NB4 (cell line): ENCODE measurements at regions not wholly inside any gene's neighbourhood (a gene's known extent, or its start where the extent isn't known, plus 50 kb on each side); places are given as distances from the start of the nearest gene placed in this dataset.

Experiments used
- DNase-seq: peaks from one replicate; pipeline ENCODE4 v3.0.0; 2010; ENCODE audit warnings: low read depth
- H3K4me3 ChIP-seq: one replicate; pipeline ENCODE4 v1.5.1; 2011; ENCODE audit warnings: mild to moderate bottlenecking, low read depth, low read length, moderate library complexity
- CTCF ChIP-seq: IDR thresholded peaks from one replicate; pipeline ENCODE4 v1.5.1; 2012; ENCODE audit warnings: low read depth, low read length
- MAX ChIP-seq: IDR thresholded peaks from 2 replicates; pipeline ENCODE4 v1.6.1; 2011; ENCODE audit warnings: low read depth, low read length
- MYC ChIP-seq: IDR thresholded peaks from 2 replicates; pipeline ENCODE4 v1.6.1; 2011; ENCODE audit warnings: low read depth, low read length
- POLR2A ChIP-seq: IDR thresholded peaks from 2 replicates; pipeline ENCODE4 v1.6.1; 2011; ENCODE audit warnings: mild to moderate bottlenecking; ENCODE audit not compliant: insufficient read length; ENCODE audit errors: extremely low read depth

GRCh38 chr4:182102576-182102975 is 140.6 kb upstream of the TENM3 start:
- no peak overlapping the region for H3K4me3 ChIP-seq
- no peak for DNase-seq
- no peak for TF ChIP-seq MAX
- no peak for TF ChIP-seq MYC
- no peak for TF ChIP-seq POLR2A
- no peak for TF ChIP-seq CTCF

- DNase-seq = no peak
Observed at GRCh38 chr4:182103614-182104319, 139.4 kb upstream of the TENM3 start.

GRCh38 chr4:182105416-182105815 is 137.8 kb upstream of the TENM3 start:
- DNase-seq = no peak
- TF ChIP-seq CTCF (no peak), MYC (no peak), POLR2A (no peak), MAX (no peak)
- H3K4me3 ChIP-seq = no peak overlapping the region

More at GRCh38 chr4:182103614-182104319, 139.4 kb upstream of the TENM3 start:
- H3K4me3 ChIP-seq = no peak overlapping the region
- TF ChIP-seq CTCF = no peak
- TF ChIP-seq MYC = no peak
- no peak for TF ChIP-seq MAX
- TF ChIP-seq POLR2A = no peak

GRCh38 chr4:182107931-182108330 is 135.3 kb upstream of the TENM3 start:
- DNase-seq = no peak
- H3K4me3 ChIP-seq = no peak overlapping the region
- TF ChIP-seq CTCF = no peak
- TF ChIP-seq POLR2A = no peak

GRCh38 chr4:182111586-182111985 is 131.6 kb upstream of the TENM3 start:
- DNase-seq = no peak
- no peak for TF ChIP-seq MYC
- TF ChIP-seq MAX = no peak
- no peak for TF ChIP-seq CTCF
- no peak for TF ChIP-seq POLR2A
- no peak overlapping the region for H3K4me3 ChIP-seq

- no peak for TF ChIP-seq MYC
- H3K4me3 ChIP-seq = no peak overlapping the region
Observed at GRCh38 chr4:182113779-182114178, 129.4 kb upstream of the TENM3 start.

GRCh38 chr4:182124359-182124758 is 118.8 kb upstream of the TENM3 start:
- TF ChIP-seq CTCF (no peak), MAX (no peak), POLR2A (no peak), MYC (no peak)
- no peak for DNase-seq
- H3K4me3 ChIP-seq = no peak overlapping the region

More at GRCh38 chr4:182113779-182114178, 129.4 kb upstream of the TENM3 start:
- DNase-seq = no peak
